Bronchial epithelial cell (primary cell): ENCODE measurements at regions not wholly inside any gene's neighbourhood (a gene's known extent, or its start where the extent isn't known, plus 50 kb on each side); places are given as distances from the start of the nearest gene placed in this dataset.
"Not testable (repeated sequence)": the region's sequence is repeated elsewhere in the genome, so short reads cannot be mapped to it uniquely, and the experiment has no call there.

Experiments
- DNase-seq: peaks from one replicate; pipeline ENCODE4 v3.0.0-alpha.2; 2010; ENCODE audit warnings: low read depth
- FAIRE-seq: peaks from 2 replicates; lab custom pipeline; 2011; peaks lifted over from hg19 to GRCh38; lab: Jason Lieb, UNC
- H3K27me3 ChIP-seq: 2 replicates; pipeline ENCODE4 v1.5.1; 2011; ENCODE audit warnings: low read length; ENCODE audit not compliant: control insufficient read depth, insufficient read depth
- H3K36me3 ChIP-seq: 2 replicates; pipeline ENCODE4 v1.5.1; 2011; ENCODE audit warnings: low read length; ENCODE audit not compliant: control insufficient read depth, insufficient read depth
- H3K4me3 ChIP-seq: 2 replicates; pipeline ENCODE4 v1.5.1; 2011; ENCODE audit warnings: mild to moderate bottlenecking, low read depth, low read length, control low read depth
- CTCF ChIP-seq: IDR thresholded peaks from 2 replicates; pipeline ENCODE4 v1.5.1; 2011; ENCODE audit warnings: mild to moderate bottlenecking, moderate library complexity, low read length, control low read depth, inconsistent platforms; ENCODE audit not compliant: insufficient read depth, severe bottlenecking

GRCh38 chr14:38618514-38618913, 362.6 kb upstream of the CLEC14A start:
- DNase-seq (no peak), FAIRE-seq (no peak)

GRCh38 chr14:38616959-38617358, 361.1 kb upstream of the CLEC14A start:
- no peak for TF ChIP-seq CTCF
- H3K27me3 ChIP-seq: no peaks in the 10 kb centered on the region
- H3K4me3 ChIP-seq: no peak overlapping the region
- no peak for FAIRE-seq
- no peak for DNase-seq
- no peaks in the 10 kb centered on the region for H3K36me3 ChIP-seq

More at GRCh38 chr14:38618514-38618913, 362.6 kb upstream of the CLEC14A start:
- no peaks in the 10 kb centered on the region for H3K36me3 ChIP-seq
- no peak for TF ChIP-seq CTCF
- no peak overlapping the region for H3K4me3 ChIP-seq
- no peaks in the 10 kb centered on the region for H3K27me3 ChIP-seq

GRCh38 chr14:38611928-38612327, 356.0 kb upstream of the CLEC14A start:
- H3K36me3 ChIP-seq: no peaks in the 10 kb centered on the region
- no peak overlapping the region for H3K4me3 ChIP-seq
- DNase-seq (no peak), FAIRE-seq (no peak)
- TF ChIP-seq CTCF: no peak
- H3K27me3 ChIP-seq: no peaks in the 10 kb centered on the region

- no peak for TF ChIP-seq CTCF
- DNase-seq (no peak), FAIRE-seq (no peak)
- no peaks in the 10 kb centered on the region for H3K27me3 ChIP-seq
- H3K36me3 ChIP-seq: no peaks in the 10 kb centered on the region
- H3K4me3 ChIP-seq: no peak overlapping the region
These were observed 352.4 kb upstream of the CLEC14A start for GRCh38 chr14:38608244-38608643.

GRCh38 chr14:38605193-38606114, 349.6 kb upstream of the CLEC14A start:
- Histone ChIP-seq H3K27me3 (no peaks in the 10 kb centered on the region), H3K36me3 (no peaks in the 10 kb centered on the region), H3K4me3 (no peak overlapping the region)
- TF ChIP-seq CTCF: no peak
- no peak for DNase-seq
- FAIRE-seq: no peak

- not testable (repeated sequence) for DNase-seq, H3K4me3 ChIP-seq, H3K27me3 ChIP-seq, H3K36me3 ChIP-seq, FAIRE-seq
These were observed 344.7 kb upstream of the CLEC14A start for GRCh38 chr14:38600572-38600971.
